ENCODE measurements at regions not wholly inside any gene's neighbourhood (a gene's known extent, or its start where the extent isn't known, plus 50 kb on each side); places are given as distances from the start of the nearest gene placed in this dataset.
"Not testable (repeated sequence)": the region's sequence is repeated elsewhere in the genome, so short reads cannot be mapped to it uniquely, and the experiment has no call there.

DNA sequence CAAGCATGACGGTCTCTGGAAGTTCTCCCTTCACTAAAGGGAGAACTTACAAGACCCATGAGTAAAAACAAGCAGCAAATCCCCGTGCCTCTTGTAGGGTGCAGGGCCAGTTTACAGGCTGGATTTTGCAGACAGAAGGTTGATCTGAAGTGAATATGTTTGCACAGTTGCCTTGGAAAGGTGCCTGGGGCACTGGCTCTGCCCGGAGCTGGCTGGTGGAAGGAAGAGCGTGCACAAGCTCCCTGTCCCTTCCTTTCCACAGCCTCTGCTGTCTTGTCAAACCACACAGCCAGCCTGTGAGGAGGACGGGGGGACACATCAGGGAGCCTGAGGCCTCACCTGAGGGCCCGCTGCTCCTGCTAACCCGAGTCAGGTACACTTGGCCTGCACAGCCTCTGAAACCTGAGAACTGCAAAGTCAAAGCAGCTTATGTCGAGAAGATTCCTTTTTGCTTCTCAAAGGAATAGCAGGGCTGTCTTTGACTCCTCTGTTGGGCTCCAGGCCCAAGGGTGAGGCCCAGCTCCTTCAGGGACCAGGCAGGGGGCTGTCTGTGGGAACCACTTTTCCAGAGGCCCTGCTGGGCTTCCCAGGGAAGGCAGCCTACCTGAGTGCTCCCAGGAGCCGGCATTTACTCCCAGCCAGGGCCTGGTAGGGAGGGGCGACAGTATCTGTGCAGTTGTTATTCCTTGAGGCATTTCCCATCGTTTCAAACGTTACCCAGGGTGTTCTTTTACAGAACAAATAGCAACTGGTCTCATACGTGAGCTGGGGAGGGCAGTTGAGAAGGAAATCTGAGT, 251.5 kb downstream of the SIPA1L2 start:
- DNase-seq, result no peak

GRCh38 chr1:232377494-232377770, 252.5 kb downstream of the SIPA1L2 start:
- no peak for DNase-seq

DNA sequence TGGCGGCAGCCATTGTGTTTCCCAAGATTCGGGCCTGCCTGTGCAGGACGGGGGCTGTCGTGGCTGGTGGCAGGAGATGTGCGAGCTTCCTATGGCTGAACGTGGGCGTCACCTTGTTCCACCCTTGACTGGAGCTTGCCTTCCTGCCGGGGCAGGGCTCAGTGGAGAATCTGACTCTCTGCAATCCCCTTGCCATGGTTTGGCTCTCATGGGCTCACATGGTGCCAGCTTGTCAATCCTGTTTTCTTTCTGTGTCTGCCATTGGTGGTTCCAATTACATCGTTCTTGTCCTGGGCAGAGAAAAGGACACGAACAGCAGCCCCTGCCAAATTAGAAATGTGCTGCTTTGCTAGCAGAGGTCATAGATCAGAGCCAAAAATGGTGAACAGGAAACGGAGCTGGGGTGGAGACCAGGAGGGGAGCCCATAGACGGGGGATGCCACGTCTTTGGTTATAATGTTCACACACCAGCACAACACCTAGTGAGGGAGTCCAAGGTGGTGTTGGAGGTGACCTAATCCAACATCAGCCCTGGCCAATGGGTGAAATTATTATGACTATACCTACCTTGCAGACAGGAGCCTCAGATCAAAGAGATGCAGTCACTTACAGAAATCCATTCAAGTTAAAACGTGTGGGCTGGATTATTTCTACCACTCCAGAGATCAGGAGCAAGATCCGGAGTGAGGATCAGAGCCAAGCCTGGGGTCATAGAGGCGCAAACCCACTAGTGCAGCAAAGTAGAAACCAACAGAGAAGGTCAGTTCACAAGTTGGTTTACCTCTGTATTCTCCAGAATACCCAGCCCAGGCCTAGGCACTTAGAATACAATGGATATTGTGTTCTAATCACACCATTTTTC, 253.1 kb downstream of the SIPA1L2 start:
- DNase-seq, result no peak

- DNase-seq, result no peak
Measured at GRCh38 chr1:232372841-232373440, 257.0 kb downstream of the SIPA1L2 start.

DNA sequence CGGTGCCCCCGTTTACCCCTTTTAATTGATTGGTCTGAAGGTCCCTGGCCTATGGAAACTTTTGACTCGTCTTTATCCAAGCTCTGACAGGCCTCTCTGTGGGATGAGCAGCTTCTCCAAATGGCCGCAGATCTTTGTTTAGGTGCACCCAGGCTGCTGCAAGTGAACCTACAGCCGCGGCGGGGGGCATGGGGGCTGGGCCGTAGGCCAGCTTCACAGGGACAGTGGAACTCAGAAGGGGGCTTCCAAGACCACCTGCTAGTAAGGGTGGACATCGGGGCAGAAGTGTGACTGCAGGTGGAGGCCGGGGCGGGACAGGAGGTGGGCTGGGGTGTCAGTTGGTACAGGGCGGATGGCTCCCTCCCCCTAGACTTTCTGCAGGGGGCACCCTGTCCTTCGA, 257.5 kb downstream of the SIPA1L2 start:
- DNase-seq, result no peak

DNA sequence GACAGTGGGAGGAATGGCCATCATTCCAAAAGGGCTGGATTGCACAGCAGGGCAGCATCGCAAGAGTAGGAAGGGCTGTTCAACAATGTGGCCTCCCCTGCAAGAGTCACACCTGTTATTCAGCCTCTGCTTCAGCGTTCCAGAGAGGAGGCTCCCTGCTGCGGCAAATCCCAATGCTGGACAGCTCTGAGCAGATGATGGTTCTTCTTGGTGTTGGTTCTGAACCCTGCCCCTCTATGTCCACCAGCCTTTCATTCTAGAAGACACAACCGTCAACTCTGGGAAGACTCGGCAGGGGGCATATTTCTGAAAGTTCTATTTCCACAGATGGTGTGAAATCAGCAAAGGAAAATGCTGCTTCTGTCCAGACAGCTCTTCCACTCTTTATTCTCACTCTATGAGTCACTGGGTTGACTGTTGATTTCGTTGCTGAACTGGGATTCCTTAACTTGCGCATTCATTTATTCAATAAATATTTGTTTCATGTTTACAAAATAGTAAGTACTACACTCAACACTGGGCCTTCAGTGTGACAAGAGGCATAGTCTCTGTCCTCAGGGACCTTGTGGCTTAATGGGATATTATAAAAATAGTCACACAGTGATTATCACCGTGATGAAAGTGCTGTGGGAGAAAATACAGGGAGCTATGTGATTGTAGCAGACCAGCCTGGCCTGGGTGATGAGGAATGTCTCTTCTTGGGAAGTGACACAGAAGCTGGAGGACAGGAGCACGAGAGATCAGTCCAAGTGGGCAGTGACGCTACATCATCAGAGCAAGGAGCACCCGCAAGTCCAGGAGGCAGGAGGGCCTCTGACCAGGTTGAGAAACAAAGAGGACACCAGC, 260.3 kb downstream of the SIPA1L2 start:
- no peak for DNase-seq

DNA sequence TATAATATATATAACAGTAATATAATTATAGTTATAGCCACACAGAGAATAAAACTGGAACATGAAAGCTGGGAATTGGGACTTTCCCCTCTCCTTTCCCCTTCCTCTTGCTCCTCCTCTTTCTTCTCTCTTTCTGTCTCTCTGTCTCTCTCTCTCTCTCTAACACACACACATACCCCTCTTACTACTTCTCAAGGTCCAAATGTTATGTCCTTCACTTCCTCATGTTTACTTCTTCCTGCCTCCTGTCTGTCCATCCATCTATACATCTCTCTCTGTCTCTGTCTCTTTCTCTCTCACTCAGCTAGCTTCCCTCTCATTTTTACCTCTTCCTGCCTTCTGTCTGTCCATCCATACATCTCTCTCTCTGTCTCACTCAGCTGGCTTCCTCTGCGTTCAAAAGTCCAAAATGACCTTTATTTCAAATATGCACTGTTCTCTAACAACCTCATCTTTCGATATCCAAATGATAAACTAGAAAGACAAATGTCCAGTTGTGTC, 261.1 kb downstream of the SIPA1L2 start:
- DNase-seq, result no peak

DNA sequence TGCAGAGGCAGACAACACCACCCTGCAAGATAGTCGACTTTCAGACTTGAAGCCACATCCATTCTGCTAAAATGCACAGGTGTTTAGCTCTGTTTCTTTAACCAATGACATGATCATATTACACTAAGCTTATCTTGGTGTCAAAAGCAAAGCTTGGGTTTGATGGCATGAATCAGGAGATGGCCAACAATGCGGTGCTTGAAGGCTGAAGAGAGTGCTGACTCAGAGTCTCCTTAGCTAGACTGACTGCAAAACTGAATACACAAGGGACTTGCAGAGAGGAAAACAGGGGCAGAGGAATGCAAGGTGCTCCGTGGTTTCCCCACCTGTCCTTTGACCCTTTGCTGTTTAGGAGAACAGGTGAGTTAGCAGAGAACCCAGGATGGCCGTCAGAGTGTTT, 262.6 kb downstream of the SIPA1L2 start:
- no peak for DNase-seq

- no peak for DNase-seq
Measured at GRCh38 chr1:232364654-232365382, 265.1 kb downstream of the SIPA1L2 start.

DNA sequence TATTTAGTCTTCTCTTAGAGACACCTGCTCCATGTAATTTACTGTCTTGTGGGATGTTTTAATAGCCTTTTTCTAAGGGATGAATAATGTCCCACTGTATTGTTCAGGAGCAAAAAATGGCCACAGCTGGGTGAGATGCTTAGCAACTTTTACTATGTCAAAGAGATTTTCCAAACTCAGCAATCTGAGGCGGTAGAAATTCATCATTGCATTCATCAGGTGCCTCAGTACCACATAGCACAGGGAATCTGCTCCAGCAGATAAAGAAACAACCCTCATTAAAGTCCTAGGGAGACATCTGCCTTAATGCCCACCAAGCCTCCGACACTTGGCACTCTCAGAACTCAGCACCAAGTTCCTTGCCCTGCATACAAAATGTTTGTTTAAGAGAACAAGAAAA, 266.9 kb downstream of the SIPA1L2 start:
- no peak for DNase-seq

GRCh38 chr1:232357416-232357815, 272.5 kb downstream of the SIPA1L2 start:
- no peak for DNase-seq

DNA sequence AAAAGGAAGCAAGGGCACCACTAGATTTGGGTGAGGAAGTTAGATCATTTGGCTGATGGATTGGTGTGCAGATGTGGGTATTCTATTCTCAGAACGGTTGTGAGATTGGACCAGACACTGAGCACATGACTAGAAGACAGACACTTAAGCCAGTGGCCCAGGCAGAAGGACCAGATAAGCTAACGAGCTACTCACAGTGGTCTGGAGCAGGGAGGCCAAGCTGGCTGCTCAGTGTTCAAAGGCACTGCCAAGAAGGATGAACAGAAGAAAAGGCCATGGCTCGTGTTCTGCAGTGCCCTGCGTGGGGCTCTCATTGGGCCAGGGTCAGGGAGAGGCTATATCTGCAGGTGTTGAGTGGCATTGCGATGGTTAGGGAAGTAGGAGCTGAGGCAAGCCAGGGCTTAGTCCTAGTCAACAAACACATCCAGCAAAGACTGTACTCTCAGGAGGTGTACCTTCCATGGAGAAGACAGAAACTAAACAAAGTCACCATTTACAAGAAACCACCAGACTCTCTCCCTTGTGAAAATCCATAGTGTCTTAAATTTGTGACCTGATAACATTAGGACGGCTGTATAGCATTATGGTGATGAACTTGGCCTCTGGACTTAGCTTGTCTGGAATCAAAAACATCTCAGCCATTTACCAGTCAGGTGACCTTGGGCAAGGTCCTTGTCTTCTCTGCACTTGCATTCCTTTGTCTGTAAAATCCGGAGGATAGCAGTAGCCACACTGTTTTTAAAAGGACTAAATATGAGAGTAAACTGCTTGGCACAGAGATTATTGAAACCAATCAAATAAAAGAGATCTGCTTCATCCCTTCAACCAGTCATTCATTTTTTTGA, 274.5 kb downstream of the SIPA1L2 start:
- no peak for DNase-seq

- DNase-seq, result no peak
Measured at GRCh38 chr1:232353001-232353400, 276.9 kb downstream of the SIPA1L2 start.

- no peak for DNase-seq
Measured at GRCh38 chr1:232352366-232352765, 277.6 kb downstream of the SIPA1L2 start.

DNA sequence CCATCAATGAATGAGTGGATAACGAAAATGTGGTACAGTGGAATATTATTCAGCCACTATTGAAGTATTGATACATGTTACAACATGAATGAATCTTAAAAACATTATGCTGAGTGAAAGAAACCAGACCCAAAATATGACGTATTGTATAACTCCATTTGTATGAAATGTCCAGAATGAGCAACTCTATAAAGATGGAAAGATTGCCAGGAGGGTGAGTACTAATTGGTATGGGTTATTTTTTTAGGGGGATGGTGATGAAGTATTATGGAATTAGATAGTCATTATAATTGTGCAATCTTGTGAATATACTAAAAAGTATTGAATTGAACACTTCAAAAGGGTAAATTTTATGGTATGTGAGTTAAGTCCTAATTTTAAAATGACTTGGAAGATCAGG, 278.6 kb downstream of the SIPA1L2 start:
- no peak for DNase-seq

DNA sequence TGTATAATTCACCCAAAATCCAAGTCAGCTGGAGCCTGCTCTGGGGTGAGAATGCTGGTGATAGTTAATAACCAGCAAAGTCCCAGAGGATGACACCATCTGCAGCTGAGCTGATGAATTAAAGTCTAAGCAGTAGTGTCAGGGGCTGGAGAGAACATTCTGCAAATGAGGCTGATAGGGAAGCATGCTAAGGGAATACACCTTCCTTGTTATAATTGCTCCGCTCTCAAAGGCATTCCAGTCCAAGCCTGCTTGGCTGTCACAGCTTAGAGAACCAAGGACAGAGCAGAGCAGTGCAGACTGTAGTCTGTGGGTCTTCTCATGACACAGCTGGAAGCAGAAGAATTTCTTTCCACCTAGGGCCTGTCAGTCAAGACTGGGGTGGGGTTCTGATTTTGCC, 283.1 kb downstream of the SIPA1L2 start:
- DNase-seq, result no peak

- no peak for DNase-seq
Measured at GRCh38 chr1:232344791-232345399, 285.0 kb downstream of the SIPA1L2 start.

DNA sequence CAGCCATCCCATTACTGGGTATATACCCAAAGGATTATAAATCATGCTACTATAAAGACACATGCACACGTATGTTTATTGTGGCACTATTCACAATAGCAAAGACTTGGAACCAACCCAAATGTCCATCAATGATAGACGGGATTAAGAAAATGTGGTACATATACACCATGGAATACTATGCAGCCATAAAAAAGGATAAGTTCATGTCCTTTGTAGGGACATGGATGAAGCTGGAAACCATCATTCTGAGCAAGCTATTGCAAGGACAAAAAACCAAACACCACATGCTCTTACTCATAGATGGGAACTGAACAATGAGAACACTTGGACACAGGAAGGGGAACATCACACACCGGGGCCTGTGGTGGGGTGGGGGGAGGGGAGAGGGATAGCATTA, 285.7 kb downstream of the SIPA1L2 start:
- not testable (repeated sequence) for DNase-seq

DNA sequence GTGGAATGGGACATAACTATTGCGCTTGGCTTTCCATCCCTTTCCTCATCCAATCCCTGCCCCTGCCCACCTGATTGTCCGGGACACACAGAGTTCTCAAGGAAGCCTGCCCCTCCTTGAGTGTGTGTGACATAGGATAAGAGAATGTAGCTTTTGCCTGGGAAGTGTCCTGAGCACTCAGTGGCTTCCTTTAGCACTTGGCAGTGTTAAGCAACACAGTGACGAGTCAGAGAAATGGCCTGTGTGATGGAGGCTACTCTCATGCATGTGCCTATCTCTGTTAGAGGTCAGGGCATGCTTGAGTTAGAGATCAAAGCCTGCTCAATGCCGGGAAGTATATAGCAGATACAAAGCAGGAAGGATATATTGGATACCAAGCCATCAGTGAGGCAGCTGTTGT, 289.5 kb downstream of the SIPA1L2 start:
- DNase-seq, result no peak

GRCh38 chr1:232339073-232339472, 290.9 kb downstream of the SIPA1L2 start:
- no peak for DNase-seq
